ENCODE measurements at regions not wholly inside any gene's neighbourhood (a gene's known extent, or its start where the extent isn't known, plus 50 kb on each side); places are given as distances from the start of the nearest gene placed in this dataset.

- no peak for DNase-seq (ENCODE audit: low spot score)
- Mint-ChIP-seq H3K9me3 (peaks cover 5% of the 10 kb centered on the region), H3K36me3 (ENCODE audit: low read depth) (no peaks in the 10 kb centered on the region), H3K4me3 (no peak overlapping the region), H3K27me3 (ENCODE audit: insufficient read depth) (peaks cover 2% of the 10 kb centered on the region), H3K4me1 (ENCODE audit: low read depth) (no peaks in the 10 kb centered on the region), H3K27ac (no peak overlapping the region)
- intact Hi-C loops (cut with micrococcal nuclease): no loop called here
Measured at GRCh38 chr9:113794721-113795120, 81.4 kb upstream of the ZNF618 start.

DNA sequence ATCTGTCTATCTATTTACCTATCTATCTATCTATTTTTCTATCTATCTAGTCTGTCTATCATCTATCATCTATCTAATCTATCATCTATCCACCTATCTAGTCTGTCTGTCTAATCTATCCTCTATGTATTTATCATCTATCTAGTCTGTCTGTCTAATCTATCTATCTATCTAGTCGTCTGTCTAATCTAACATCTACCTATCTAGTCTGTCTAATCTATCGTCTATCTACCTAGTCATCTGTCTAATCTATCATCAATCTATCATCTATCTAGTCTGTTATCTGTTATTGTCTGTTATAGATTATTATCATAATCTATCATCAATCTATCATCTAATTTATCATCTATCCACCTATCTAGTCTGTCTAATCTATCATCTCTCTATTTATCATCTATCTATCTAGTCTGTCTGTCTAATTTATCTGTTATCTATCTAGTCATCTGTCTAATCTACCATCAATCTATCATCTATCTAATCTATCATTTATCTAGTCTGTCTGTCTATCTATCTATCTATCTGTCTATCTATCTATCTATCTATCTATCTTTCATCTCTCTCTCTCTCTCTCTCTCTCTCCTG is 80.2 kb upstream of the ZNF618 start:
- intact Hi-C loops (cut with micrococcal nuclease): no loop called here
- no peak overlapping the region for H3K4me3 Mint-ChIP-seq
- no peaks in the 10 kb centered on the region for H3K4me1 Mint-ChIP-seq (ENCODE audit: low read depth)
- H3K27me3 Mint-ChIP-seq (ENCODE audit: insufficient read depth): peaks cover 2% of the 10 kb centered on the region
- no peak for DNase-seq (ENCODE audit: low spot score)
- no peak overlapping the region for H3K27ac Mint-ChIP-seq
- H3K36me3 Mint-ChIP-seq (ENCODE audit: low read depth): no peaks in the 10 kb centered on the region
- peaks cover 4% of the 10 kb centered on the region for H3K9me3 Mint-ChIP-seq

DNA sequence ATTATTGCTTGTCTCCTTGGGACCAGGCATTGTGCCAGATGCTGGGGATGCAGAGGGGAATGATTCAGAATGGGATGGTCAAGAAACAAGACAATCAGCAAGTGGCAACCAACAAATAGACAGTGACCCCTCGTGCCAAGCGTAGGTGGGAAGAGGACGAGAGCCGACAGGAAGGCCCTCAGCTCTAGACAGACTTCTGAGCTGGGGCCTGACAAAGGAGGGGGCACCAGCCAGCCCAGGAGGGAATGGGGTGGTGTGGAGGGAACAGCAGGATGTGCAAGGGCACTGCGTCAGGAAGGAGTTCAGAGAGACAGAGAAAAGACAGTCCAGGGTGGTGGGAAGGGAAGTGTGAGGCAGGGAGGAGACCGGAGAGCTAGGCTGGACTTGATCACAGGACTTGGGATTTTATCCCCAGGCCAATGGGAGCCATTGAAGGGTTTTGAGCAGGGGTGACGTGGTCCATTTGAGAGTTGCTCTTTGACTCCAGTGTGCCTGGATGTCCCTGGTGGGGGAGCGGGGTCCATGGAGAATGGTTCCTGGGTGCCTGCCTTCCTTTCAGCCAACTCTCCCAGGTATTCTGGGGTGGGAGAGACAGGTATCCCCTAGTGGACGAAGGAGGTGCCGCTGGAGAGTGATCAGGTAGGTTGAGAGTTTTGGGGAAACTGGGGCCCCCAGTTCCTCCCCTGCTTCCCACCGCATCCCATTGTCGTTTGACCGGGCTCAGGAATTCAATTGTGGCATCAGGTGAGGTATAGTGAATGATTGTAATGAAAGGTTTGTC is 79.3 kb upstream of the ZNF618 start:
- peaks cover 2% of the 10 kb centered on the region for H3K27me3 Mint-ChIP-seq (ENCODE audit: insufficient read depth)
- no peaks in the 10 kb centered on the region for H3K36me3 Mint-ChIP-seq (ENCODE audit: low read depth)
- H3K4me3 Mint-ChIP-seq: no peak overlapping the region
- no peaks in the 10 kb centered on the region for H3K9me3 Mint-ChIP-seq
- H3K4me1 Mint-ChIP-seq (ENCODE audit: low read depth): no peaks in the 10 kb centered on the region
- intact Hi-C loops (cut with micrococcal nuclease): no loop called here
- no peak for DNase-seq (ENCODE audit: low spot score)
- no peak overlapping the region for H3K27ac Mint-ChIP-seq

DNA sequence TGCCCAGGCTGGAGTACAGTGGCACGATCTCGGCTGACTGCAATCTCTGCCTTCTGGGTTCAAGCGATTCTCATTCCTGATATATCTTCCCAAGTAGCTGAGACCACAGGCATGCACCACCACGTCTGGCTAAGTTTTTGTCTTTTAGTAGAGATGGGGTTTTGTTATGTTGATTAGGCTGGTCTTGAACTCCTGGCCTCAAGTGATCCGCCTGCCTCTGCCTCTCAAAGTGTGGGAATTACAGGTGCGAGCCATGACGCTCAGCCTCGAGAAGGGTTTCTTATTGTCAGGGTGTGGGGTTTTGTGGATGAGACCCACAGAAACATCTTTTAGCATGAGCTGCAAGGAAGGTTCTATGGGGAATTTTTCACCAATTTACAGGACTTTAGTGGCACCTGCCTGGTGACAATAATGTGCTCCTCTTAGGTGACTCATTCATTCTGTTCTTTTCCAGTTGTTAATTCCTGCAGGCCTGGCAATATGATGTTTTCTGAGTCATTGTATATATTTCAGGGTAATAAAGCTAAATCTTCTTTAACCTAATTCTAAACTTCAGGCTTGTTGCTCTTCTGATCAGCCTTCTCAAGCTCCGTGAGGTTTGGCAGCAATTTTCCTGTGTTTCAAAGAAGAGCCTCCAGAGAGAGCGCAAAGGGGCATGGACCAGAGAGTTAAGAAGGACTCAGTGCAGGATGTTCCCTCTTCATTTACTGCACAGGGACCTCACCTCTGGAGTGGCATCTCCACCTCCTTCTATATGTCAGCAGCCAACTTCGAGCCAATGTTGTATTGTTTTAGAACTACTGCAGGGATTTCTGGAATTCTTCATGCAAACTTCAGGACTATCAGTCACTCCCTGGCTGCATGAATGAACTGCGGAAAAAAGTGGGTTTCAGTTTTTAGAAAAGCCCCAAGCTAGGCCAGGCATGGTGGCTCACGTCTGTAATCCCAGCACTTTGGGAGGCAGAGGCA is 77.8 kb upstream of the ZNF618 start:
- Mint-ChIP-seq H3K9me3 (no peaks in the 10 kb centered on the region), H3K27ac (no peak overlapping the region), H3K4me1 (ENCODE audit: low read depth) (no peaks in the 10 kb centered on the region), H3K27me3 (ENCODE audit: insufficient read depth) (peaks cover 2% of the 10 kb centered on the region), H3K4me3 (no peak overlapping the region), H3K36me3 (ENCODE audit: low read depth) (no peaks in the 10 kb centered on the region)
- DNase-seq (ENCODE audit: low spot score): no peak
- intact Hi-C loops (cut with micrococcal nuclease): no loop called here

DNA sequence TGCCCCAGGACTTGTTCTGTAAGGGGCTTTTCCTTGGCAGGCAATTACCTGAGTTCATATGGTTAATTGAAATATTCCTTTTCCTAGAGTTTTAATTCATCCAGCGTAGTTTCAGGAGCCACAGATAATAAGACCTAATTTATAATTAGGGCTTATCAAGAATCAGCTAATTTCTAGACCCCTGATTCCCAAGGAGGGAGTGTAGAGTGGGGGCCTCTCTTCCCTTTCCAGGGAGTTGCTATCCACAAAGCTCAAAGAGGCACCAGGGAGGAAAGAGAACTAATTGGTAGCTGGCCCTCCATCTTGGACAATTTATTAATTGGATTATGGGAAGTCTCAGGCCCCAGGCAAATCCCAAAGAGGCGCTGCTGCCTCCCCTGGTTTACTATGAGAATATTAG is 75.8 kb upstream of the ZNF618 start:
- intact Hi-C loops (cut with micrococcal nuclease): no loop called here
- DNase-seq (ENCODE audit: low spot score): no peak
- Mint-ChIP-seq H3K9me3 (no peaks in the 10 kb centered on the region), H3K4me3 (no peak overlapping the region), H3K4me1 (ENCODE audit: low read depth) (no peaks in the 10 kb centered on the region), H3K36me3 (ENCODE audit: low read depth) (no peaks in the 10 kb centered on the region), H3K27ac (no peak overlapping the region), H3K27me3 (ENCODE audit: insufficient read depth) (peaks cover 2% of the 10 kb centered on the region)

DNA sequence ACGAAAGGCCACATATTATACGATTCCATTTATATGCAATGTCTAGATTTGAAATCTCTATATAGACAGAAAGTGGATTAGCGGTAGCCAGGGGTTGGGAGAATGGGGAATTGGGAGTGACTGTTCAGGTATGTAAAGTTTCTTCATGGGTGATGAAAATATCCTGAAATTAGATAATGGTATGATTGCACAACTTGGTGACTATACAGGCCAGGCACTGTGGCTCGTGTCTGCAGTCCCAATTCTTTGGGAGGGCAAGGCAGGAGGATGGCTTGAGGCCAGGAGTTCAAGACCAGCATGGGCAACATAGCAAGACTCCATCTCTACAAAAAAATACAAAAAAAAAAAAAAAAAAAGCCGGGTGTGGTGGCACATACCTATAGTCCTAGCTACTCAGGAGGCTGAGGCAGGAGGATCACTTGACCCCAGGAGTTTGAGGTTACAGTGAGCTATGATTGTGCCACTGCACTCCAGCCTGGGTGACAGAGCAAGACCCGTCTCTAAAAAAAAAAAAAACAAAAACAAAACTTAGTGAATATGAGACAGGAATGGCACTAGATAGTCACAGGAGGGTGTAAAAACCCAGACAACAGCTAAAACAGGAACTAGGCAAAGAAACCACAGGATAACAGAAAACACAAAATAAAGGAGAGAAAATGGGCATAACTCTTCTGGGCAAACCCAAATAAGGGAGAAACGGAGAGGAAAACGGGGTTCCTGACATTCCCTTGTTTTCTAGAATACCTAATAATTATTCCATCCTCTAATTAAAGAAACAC is 72.1 kb upstream of the ZNF618 start:
- DNase-seq (ENCODE audit: low spot score): no peak
- H3K27me3 Mint-ChIP-seq (ENCODE audit: insufficient read depth): peaks cover 6% of the 10 kb centered on the region
- no peaks in the 10 kb centered on the region for H3K9me3 Mint-ChIP-seq
- no peaks in the 10 kb centered on the region for H3K4me1 Mint-ChIP-seq (ENCODE audit: low read depth)
- intact Hi-C loops (cut with micrococcal nuclease): no loop called here
- no peak overlapping the region for H3K4me3 Mint-ChIP-seq
- H3K27ac Mint-ChIP-seq: no peak overlapping the region
- H3K36me3 Mint-ChIP-seq (ENCODE audit: low read depth): no peaks in the 10 kb centered on the region

- DNase-seq (ENCODE audit: low spot score): no peak
- no peak overlapping the region for H3K27ac Mint-ChIP-seq
- intact Hi-C loops (cut with micrococcal nuclease): loop anchor here (5.0 kb wide), 1 partner anchor 227 kb away; no protein-coding TSS in a partner anchor
- H3K4me1 Mint-ChIP-seq (ENCODE audit: low read depth): no peaks in the 10 kb centered on the region
- H3K36me3 Mint-ChIP-seq (ENCODE audit: low read depth): no peaks in the 10 kb centered on the region
- H3K9me3 Mint-ChIP-seq: no peaks in the 10 kb centered on the region
- H3K4me3 Mint-ChIP-seq: no peak overlapping the region
- H3K27me3 Mint-ChIP-seq (ENCODE audit: insufficient read depth): peaks cover 6% of the 10 kb centered on the region
Measured at GRCh38 chr9:113805486-113806132, 70.5 kb upstream of the ZNF618 start.

GRCh38 chr9:113807173-113808061 is 68.7 kb upstream of the ZNF618 start:
- DNase-seq (ENCODE audit: low spot score): no peak
- peaks cover 7% of the 10 kb centered on the region for H3K27me3 Mint-ChIP-seq (ENCODE audit: insufficient read depth)
- H3K9me3 Mint-ChIP-seq: no peaks in the 10 kb centered on the region
- intact Hi-C loops (cut with micrococcal nuclease): loop anchor here (1.0 to 5.0 kb wide), 3 partner anchors 69 to 225 kb away; partner anchors contain the start of gene ZNF618
- H3K4me1 Mint-ChIP-seq (ENCODE audit: low read depth): no peaks in the 10 kb centered on the region
- no peak overlapping the region for H3K4me3 Mint-ChIP-seq
- H3K36me3 Mint-ChIP-seq (ENCODE audit: low read depth): no peaks in the 10 kb centered on the region
- no peak overlapping the region for H3K27ac Mint-ChIP-seq

DNA sequence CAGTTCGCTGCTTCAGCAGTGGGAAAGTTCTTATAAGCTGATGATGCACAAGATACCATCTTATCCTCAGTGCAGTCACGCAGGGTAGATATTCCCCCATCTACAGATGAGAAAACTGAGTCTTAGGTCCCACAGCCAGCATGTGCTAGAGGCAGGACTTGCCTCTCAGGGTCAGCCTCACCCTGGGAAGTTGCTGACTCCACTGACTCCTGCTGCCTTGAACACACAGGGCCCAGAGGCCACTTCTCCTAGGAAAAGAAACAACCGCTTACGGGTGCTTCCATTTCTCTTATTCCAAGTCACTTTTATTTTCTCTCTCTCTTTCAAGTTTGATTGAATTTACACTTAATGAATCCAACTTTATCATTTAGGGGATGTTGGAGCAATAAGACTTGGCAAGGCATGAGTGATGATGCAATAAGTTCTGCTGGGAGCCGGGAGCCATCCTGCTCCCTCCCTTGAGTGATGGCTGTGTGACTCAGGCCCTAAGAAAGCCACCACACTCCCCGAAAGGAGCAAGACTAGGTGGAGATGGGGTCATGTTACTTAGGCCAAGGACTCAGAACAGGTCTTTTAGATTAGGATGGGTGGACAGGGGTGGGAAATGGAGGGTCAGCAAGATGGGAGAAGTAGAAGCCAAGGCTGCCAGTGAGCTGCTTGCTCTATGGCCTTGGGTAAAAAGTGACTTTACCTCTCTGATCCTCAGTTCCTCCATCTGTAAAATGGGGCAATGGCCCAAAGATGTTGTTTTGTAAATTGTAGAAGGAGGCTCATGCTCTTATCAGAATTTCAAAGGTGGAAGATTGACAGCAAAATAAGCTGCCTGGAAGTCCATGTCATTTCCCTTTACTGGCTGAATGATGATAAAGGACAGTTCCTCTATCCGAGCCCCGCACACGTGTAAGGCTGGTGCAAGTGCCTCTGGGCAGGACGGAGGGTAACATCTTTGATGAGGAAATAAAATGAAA is 67.4 kb upstream of the ZNF618 start:
- H3K27me3 Mint-ChIP-seq (ENCODE audit: insufficient read depth): peaks cover 11% of the 10 kb centered on the region
- no peak overlapping the region for H3K4me3 Mint-ChIP-seq
- intact Hi-C loops (cut with micrococcal nuclease): loop anchor here (5.0 kb wide), 1 partner anchor 224 kb away; no protein-coding TSS in a partner anchor
- no peaks in the 10 kb centered on the region for H3K9me3 Mint-ChIP-seq
- H3K4me1 Mint-ChIP-seq (ENCODE audit: low read depth): no peaks in the 10 kb centered on the region
- no peaks in the 10 kb centered on the region for H3K36me3 Mint-ChIP-seq (ENCODE audit: low read depth)
- no peak for DNase-seq (ENCODE audit: low spot score)
- H3K27ac Mint-ChIP-seq: no peak overlapping the region

DNA sequence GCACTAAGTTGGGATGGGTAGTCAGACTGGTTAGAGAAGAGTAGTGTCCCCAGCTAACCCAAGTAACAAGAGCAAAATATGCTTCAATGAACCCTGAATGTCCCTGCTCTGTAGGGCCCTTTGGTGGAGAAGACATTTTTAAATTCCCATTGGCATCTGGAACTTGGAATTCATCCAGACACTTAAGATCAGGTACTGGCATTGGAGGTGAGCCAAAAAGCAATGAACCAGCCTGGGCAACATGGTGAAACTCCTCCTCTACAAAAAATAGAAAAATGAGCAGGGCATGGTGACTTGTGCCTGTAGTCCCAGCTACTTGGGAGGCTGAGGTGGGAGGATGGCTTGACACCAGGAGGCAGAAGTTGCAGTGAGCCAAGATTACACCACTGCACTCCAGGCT is 58.9 kb upstream of the ZNF618 start:
- no peak for DNase-seq (ENCODE audit: low spot score)
- no peaks in the 10 kb centered on the region for H3K4me1 Mint-ChIP-seq (ENCODE audit: low read depth)
- H3K27me3 Mint-ChIP-seq (ENCODE audit: insufficient read depth): peaks cover 19% of the 10 kb centered on the region

More for the DNA sequence above, 58.9 kb upstream of the ZNF618 start:
- no peaks in the 10 kb centered on the region for H3K9me3 Mint-ChIP-seq
- intact Hi-C loops (cut with micrococcal nuclease): no loop called here
- H3K4me3 Mint-ChIP-seq: no peak overlapping the region
- no peaks in the 10 kb centered on the region for H3K36me3 Mint-ChIP-seq (ENCODE audit: low read depth)
- H3K27ac Mint-ChIP-seq: no peak overlapping the region

Measured in activated T-helper 1 cell treated with anti-CD3 and anti-CD28 coated beads, Interleukin-12 subunit alpha, Interleukin-12 subunit beta, Interleukin-2, Interleukin-4 antibody, amounts not matched to agents 30 ng/mL and 10 ng/mL and 1 ng/mL, durations not matched to agents 14 hours and 24 hours and 36 hours (primary cell).